HG03060 (cell line): ENCODE measurements at regions not wholly inside any gene's neighbourhood (a gene's known extent, or its start where the extent isn't known, plus 50 kb on each side); places are given as distances from the start of the nearest gene placed in this dataset.

Experiments
- ATAC-seq: cut with Tn5 transposase; IDR thresholded peaks from one replicate; pipeline ENCODE4 v1.9.1; 2021; ENCODE audit warnings: low read depth, moderate number of reproducible peaks; ENCODE audit not compliant: unreplicated experiment

DNA sequence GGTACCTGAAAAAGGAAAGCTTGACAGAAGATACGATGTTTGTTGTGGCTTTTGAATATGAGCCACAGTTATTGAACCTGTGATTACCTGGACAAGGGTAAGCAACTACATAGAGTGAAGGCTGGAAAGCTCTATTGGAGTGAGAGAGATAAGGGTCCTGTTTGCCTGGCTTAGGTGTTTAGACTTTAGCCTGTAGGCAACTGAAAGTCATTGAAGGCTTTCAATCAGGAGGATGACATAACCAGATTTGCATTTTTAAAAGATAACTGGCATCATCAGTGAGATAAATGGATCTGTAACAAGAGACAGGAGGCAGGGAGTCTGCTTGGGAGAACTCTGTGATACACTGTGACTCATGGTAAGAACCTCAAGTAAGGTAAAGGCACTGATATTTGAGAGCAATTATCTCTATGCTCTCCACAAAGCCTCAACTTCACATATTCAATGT, 128.9 kb upstream of the SOX5 start:
- ATAC-seq = no peak

GRCh38 chr12:24077161-24077560, 127.7 kb upstream of the SOX5 start:
- no peak for ATAC-seq

DNA sequence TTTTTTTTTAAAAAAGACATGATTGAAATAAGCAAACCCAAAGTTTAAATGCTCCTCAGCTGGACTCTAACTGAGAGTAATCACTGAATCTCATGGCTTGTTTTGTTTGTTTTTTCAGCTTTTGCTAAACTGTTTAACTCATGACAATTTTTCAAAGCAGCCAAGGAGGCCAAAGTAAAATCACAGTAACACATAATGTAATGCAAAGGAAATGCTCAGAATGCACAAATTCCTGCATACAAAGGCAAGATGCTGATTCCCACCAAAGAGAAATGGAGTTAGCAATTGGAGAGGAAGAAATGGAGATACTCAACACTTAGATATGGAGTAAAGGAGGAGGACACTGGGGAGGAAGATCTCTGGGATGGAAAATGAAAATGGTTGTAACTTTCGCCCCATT, 126.2 kb upstream of the SOX5 start:
- ATAC-seq = no peak

GRCh38 chr12:24073170-24073810, 123.8 kb upstream of the SOX5 start:
- no peak for ATAC-seq

DNA sequence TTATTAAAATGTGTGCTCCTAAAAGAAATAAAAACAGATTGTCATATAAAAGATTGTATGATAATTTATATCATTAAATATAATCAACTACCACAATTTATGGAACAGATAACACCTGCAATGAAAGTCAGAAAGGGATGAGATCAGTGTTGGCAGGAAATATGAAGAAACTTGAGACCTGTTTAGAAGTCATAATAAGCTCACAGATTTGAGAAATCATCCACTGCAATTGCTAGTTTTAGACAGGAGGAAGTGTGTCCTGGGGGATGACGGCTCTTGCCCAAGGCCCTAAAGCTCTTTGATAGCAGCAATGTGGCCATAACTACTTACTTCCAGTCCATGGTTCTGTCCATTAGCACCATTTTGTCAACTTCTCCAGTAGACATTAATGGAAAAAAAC, 122.8 kb upstream of the SOX5 start:
- no peak for ATAC-seq

DNA sequence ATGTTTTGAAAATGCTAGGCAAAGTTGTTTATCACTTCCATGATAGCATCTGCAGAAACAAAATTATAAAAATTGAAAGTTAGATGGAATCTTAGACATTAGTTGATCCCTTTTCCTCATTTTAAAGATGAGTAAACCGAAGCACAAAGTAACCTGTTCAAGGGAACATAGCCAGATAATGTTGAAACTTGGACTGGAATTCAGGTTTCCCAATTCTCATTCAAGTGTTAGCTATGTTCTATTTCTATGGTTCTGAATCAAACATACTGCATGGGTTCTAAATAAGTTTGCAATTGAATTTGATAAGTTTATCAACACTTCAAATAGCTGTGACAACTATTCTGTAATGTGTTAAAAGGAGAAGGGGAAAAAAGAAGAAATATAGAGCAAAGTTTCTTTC, 122.4 kb upstream of the SOX5 start:
- no peak for ATAC-seq

DNA sequence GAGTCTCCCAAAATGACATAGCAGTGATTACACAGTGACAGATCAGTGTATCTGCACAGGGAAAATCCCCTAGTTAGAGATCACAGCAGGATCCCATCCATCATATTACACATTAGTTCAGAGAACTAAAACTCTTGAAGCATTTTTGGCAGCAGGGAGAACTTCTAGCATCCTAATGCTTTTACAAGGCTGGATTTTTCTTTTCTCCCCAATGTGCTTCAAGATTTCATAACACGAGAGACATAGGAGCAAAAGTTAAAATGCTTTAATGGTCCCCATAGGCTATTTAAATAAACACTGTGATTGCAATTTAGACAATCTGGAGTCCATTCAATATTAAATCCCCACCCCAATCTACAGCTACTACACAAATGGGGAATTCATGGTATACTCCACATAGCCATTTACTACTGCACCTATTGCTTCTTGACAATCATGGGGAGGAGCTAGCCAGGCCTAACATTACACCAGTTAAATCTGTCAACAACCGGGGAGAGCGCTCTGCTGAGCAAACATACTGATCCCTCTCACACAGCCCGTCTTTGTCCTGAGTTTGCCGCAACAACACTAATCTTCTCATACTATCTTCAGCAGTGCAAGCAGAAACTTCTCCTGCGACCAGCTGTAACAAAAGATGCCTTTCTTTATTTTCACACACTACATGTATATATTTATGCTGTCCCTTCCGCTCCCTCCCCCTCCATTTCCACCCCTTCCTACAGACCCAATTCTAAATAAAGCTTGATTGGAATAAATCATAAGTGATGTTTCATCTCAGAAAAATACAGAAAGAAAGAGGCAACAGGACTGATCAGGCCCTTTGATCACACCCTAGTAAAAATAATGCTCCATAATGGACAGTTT, 120.3 kb upstream of the SOX5 start:
- ATAC-seq = no peak

DNA sequence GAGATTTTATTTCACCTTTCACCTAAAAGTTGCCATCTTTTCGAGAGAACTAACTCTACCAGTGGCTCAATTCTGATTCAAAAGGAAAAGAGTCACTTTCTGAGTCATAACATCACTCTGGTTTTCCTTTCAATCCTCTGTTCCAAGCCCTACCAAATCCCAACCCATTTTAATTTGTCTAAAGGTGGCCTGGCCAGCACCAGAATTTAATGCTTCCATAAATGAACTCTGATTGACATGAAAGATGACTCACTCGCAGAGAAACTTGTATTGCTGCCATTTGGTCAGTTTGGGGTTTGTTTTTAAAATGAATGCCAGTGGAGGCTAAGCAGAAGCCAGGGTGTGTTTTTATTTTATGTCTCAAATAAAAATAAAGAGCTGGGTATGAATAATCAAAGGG, 117.4 kb upstream of the SOX5 start:
- no peak for ATAC-seq

GRCh38 chr12:24066097-24066496, 116.6 kb upstream of the SOX5 start:
- no peak for ATAC-seq

DNA sequence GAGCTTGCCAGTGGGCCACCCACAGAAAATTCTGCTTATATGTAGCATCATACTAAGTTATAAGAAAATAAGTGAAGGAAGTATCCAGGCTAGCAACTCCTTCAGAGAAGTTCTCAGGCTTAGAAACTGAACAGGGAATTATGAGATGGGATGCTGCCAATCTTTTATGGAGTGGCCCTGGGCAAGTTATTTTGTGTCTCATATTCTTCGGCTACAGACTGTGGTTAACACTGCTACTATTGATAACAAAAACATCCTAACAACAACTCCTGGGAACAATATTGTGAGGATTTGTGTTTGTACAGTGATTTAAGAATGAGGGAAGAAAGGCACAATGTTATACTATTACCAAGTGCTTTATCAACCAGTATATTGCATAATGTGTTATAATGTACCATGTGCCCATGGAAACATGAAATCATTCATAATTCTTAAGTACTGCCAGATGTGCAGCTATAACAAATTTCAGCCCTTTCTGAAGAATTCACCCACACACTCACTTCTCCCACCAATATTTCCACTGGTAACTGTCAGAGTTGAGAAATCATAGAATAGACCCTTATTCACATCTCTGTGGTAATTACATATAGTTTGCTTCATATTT, 113.3 kb upstream of the SOX5 start:
- ATAC-seq = no peak

GRCh38 chr12:24060089-24060488, 110.6 kb upstream of the SOX5 start:
- ATAC-seq = no peak

GRCh38 chr12:24057920-24058476, 108.5 kb upstream of the SOX5 start:
- ATAC-seq = no peak

- no peak for ATAC-seq
Observed at GRCh38 chr12:24055747-24056146, 106.3 kb upstream of the SOX5 start.

GRCh38 chr12:24054416-24054815, 104.9 kb upstream of the SOX5 start:
- no peak for ATAC-seq

DNA sequence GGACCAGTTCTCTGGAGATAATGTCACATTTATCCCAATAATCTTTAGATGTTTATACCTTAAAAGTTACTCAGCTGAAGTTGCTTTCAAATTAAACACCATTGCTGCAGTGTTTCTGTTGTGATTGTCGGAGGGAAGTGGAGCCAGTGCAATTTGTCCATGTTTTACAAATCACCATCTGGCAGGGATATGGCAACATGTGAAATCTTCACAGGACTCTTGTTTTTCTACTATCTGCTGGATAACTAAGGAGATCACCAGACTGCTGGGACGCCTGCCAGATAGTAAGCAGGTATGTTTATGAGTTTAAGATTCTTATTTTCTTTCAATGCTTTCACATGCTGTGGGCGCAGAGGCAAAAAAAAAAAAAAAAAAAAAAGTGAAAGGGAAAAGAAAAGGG, 100.3 kb upstream of the SOX5 start:
- no peak for ATAC-seq

GRCh38 chr12:24049101-24049500, 99.6 kb upstream of the SOX5 start:
- no peak for ATAC-seq

DNA sequence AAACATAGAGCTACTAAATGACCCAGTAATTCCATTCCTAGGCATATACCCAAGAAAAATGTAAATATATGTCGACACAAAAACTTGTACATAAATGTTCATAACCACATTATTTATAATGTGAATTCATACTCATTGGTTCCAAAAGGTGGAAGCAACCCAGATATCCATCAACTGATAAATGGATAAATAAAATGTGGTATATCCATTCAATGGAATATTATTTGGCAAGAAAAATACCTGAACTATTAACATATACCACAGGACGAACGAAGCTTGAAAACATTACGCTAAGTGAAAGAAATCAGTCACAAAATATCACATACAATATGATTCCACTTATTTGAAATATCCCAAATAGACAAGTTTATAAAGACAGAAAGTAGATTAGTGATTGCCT, 99.0 kb upstream of the SOX5 start:
- ATAC-seq = no peak

DNA sequence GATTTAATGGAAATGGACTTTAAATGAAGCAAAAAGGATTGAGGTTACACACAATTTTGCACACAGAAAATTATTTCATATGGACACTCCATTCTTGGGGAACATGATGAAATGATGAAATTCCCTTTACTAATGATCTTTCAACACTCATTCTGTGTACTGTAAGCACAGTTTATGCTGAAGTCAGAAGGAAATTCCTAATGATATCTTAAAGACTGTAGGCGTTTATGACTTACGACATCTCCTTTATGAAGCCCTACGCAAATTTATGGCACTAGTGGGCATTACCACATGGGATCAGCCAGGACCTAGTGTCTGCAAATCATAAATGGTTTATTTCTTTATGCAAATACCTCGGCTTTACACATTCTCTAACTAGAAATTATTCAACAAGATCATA, 97.9 kb upstream of the SOX5 start:
- ATAC-seq = no peak

DNA sequence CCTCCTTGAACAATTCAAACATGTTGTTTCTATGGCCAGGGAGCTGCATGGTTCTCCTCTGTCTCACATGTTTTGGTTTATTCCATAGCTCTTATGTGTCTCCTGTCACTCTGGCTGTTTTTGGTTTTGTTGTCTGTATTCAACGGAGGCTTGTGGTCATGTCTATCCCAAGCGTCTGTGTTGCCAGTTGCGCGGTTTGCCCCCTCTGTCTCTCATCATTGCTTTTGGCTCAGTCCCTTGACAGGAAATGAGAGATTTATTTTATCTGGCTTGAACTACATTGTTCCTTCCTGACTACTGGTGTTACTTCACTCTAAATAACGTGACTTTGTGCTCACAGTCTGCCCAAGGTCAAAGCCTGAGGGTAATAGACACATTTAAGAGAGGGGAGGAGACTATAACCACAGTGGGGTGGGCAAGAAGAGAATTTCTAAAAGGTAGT, 96.4 kb upstream of the SOX5 start:
- no peak for ATAC-seq

DNA sequence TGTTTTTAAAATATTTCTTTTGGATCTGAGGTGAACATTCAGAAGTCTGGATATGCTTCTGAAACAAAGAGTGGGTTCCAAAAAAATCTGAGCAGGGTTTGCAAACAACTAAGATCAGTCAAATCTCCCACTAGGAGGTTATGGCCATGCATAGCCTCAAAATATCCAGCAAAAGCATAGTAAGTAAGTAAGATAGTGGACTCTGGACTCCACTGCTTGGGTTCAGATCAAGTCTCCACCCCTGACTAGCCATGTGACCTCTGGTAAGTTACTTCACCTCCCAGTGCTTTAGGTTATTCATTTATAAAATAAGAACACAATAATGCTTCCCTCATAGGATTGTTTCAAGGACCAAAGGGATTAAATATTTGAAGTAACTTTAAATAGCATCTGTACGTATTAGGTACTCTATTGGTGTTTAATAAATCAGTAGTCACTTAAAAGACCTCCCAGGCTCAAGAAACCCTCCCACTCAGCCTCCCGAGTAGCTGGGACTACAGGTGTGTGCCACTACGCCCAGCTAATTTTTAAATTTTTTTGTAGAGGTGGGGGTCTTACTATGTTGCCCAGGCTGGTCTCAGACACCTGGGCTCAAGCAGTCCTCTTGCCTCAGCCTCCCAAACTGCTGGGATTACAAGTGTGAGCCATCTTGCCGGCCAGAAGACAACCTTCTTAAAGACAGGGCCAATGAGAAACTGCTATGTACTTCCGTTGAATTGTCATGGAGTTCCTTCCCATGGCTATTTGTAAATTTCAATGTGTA, 95.7 kb upstream of the SOX5 start:
- ATAC-seq = no peak

- no peak for ATAC-seq
Observed at GRCh38 chr12:24042651-24043050, 93.2 kb upstream of the SOX5 start.
